Vagina (tissue), 2 donors: ENCODE measurements at regions not wholly inside any gene's neighbourhood (a gene's known extent, or its start where the extent isn't known, plus 50 kb on each side); places are given as distances from the start of the nearest gene placed in this dataset.

Experiments used
- CTCF ChIP-seq, 3 experiments: fragments of 450-650 bp in 2 of 3; fragments of 200-600 bp in 1 of 3; sonication (generic) in 1 of 3; IDR thresholded peaks; one replicate each; pipeline ENCODE4 v1.5.1; 2017 to 2019; ENCODE audit warnings: antibody characterized with exemption in 3 of 3, mild to moderate bottlenecking in 2 of 3, moderate library complexity in 2 of 3
- POLR2A ChIP-seq, 2 donors: fragments of 450-650 bp; IDR thresholded peaks; one replicate each; pipeline ENCODE4 v1.6.1; 2017; ENCODE audit warnings: antibody characterized with exemption in 2 of 2, mild to moderate bottlenecking in 2 of 2, moderate library complexity in 2 of 2

- TF ChIP-seq CTCF (IDR thresholded peaks at IDR 0.05): no peak
- no peak for TF ChIP-seq POLR2A (IDR thresholded peaks at IDR 0.05)
Measured at GRCh38 chr14:98456231-98456630, 815.8 kb downstream of the BCL11B start.
